A673 (cell line): ENCODE measurements at regions not wholly inside any gene's neighbourhood (a gene's known extent, or its start where the extent isn't known, plus 50 kb on each side); places are given as distances from the start of the nearest gene placed in this dataset.

Experiments used
- EZH2 ChIP-seq: fragments of 200-600 bp; sonication (generic); IDR thresholded peaks from 2 replicates; pipeline ENCODE4 v1.6.1; 2017; ENCODE audit warnings: borderline replicate concordance, low read depth, mild to moderate bottlenecking, mixed read lengths, antibody characterized with exemption, low read length; ENCODE audit not compliant: poor library complexity, severe bottlenecking
- TF ChIP-seq, protein P1 (sequence below): fragments of 300-800, 200-600 bp; sonication (generic); conservative IDR thresholded peaks from 2 replicates; pipeline ENCODE4 v1.5.1; 2017; ENCODE audit warnings: low read depth, mild to moderate bottlenecking, antibody characterized with exemption, low read length, moderate library complexity, mixed read lengths

GRCh38 chr17:5950878-5951277 is 119.3 kb upstream of the WSCD1 start:
- TF ChIP-seq, protein P1, sequence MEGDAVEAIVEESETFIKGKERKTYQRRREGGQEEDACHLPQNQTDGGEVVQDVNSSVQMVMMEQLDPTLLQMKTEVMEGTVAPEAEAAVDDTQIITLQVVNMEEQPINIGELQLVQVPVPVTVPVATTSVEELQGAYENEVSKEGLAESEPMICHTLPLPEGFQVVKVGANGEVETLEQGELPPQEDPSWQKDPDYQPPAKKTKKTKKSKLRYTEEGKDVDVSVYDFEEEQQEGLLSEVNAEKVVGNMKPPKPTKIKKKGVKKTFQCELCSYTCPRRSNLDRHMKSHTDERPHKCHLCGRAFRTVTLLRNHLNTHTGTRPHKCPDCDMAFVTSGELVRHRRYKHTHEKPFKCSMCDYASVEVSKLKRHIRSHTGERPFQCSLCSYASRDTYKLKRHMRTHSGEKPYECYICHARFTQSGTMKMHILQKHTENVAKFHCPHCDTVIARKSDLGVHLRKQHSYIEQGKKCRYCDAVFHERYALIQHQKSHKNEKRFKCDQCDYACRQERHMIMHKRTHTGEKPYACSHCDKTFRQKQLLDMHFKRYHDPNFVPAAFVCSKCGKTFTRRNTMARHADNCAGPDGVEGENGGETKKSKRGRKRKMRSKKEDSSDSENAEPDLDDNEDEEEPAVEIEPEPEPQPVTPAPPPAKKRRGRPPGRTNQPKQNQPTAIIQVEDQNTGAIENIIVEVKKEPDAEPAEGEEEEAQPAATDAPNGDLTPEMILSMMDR = no peak
- no peak for TF ChIP-seq EZH2
